Large intestine (tissue), 3 donors: ENCODE measurements at regions not wholly inside any gene's neighbourhood (a gene's known extent, or its start where the extent isn't known, plus 50 kb on each side); places are given as distances from the start of the nearest gene placed in this dataset.

ENCODE experiments used
- DNase-seq, 2 donors: peaks; one replicate each; pipeline versions ENCODE4 v3.0.0 to v3.0.0-alpha.2; 2013
- H3K27ac ChIP-seq: one replicate; pipeline ENCODE4 v1.5.1; 2013; ENCODE audit warnings: low read length
- H3K27me3 ChIP-seq: 2 replicates; pipeline ENCODE4 v1.6.1; 2013; ENCODE audit warnings: low read length; ENCODE audit not compliant: control insufficient read depth, insufficient read depth
- H3K36me3 ChIP-seq: 2 replicates; pipeline ENCODE4 v1.6.1; 2013; ENCODE audit warnings: low read length; ENCODE audit not compliant: control insufficient read depth, insufficient read depth
- H3K4me1 ChIP-seq: one replicate; pipeline ENCODE4 v1.6.1; 2013; ENCODE audit warnings: low read length; ENCODE audit not compliant: control insufficient read depth, insufficient read depth
- H3K4me3 ChIP-seq: one replicate; pipeline ENCODE4 v1.5.1; 2013; ENCODE audit warnings: low read length
- H3K9me3 ChIP-seq: one replicate; pipeline ENCODE4 v1.6.1; 2013; ENCODE audit warnings: mild to moderate bottlenecking, low read depth, low read length, moderate library complexity; ENCODE audit not compliant: control insufficient read depth
- WGBS: methylation state at CpG from one replicate; pipeline ENCODE4 v1.1.5; 2013; ENCODE audit warnings: low lambda C conversion rate; ENCODE audit not compliant: insufficient coverage; 5-methylcytosine and 5-hydroxymethylcytosine counted together

GRCh38 chr6:19478992-19479391 is 358.2 kb upstream of the ID4 start:
- Histone ChIP-seq H3K9me3 (no peaks in the 10 kb centered on the region), H3K4me1 (no peaks in the 10 kb centered on the region), H3K27me3 (no peaks in the 10 kb centered on the region), H3K27ac (no peak overlapping the region), H3K36me3 (no peaks in the 10 kb centered on the region), H3K4me3 (no peak overlapping the region)
- DNase-seq: no peak

- Histone ChIP-seq H3K9me3 (no peaks in the 10 kb centered on the region), H3K36me3 (no peaks in the 10 kb centered on the region), H3K4me3 (no peak overlapping the region), H3K4me1 (no peaks in the 10 kb centered on the region), H3K27ac (no peak overlapping the region), H3K27me3 (no peaks in the 10 kb centered on the region)
- no peak for DNase-seq
Observed at GRCh38 chr6:19479551-19479950, 357.6 kb upstream of the ID4 start.

GRCh38 chr6:19492636-19493405 is 344.3 kb upstream of the ID4 start:
- Histone ChIP-seq H3K4me1 (no peaks in the 10 kb centered on the region), H3K27ac (no peak overlapping the region), H3K4me3 (no peak overlapping the region), H3K9me3 (no peaks in the 10 kb centered on the region), H3K36me3 (no peaks in the 10 kb centered on the region), H3K27me3 (no peaks in the 10 kb centered on the region)
- no CpG with 5 or more reads among the region's 2 CpGs for WGBS
- no peak for DNase-seq

- Histone ChIP-seq H3K27ac (no peak overlapping the region), H3K27me3 (no peaks in the 10 kb centered on the region), H3K4me3 (no peak overlapping the region), H3K9me3 (peaks cover 6% of the 10 kb centered on the region), H3K4me1 (no peaks in the 10 kb centered on the region), H3K36me3 (no peaks in the 10 kb centered on the region)
- WGBS: 86% methylated on average over 3 of the region's 3 CpGs
- DNase-seq: no peak
Observed at GRCh38 chr6:19501737-19502245, 335.4 kb upstream of the ID4 start.

GRCh38 chr6:19502301-19502700 is 334.9 kb upstream of the ID4 start:
- DNase-seq: no peak
- Histone ChIP-seq H3K36me3 (no peaks in the 10 kb centered on the region), H3K4me3 (no peak overlapping the region), H3K4me1 (no peaks in the 10 kb centered on the region), H3K27me3 (no peaks in the 10 kb centered on the region), H3K9me3 (peaks cover 6% of the 10 kb centered on the region), H3K27ac (no peak overlapping the region)
- 77% methylated on average over 2 of the region's 2 CpGs for WGBS

- no peaks in the 10 kb centered on the region for H3K36me3 ChIP-seq
- no peak overlapping the region for H3K27ac ChIP-seq
- H3K9me3 ChIP-seq: peaks cover 5% of the 10 kb centered on the region
- WGBS: no CpG with 5 or more reads among the region's 4 CpGs
- no peak for DNase-seq
- no peaks in the 10 kb centered on the region for H3K27me3 ChIP-seq
- no peaks in the 10 kb centered on the region for H3K4me1 ChIP-seq
- H3K4me3 ChIP-seq: no peak overlapping the region
Observed at GRCh38 chr6:19515939-19516338, 321.2 kb upstream of the ID4 start.

GRCh38 chr6:19519941-19520340 is 317.2 kb upstream of the ID4 start:
- 93% methylated on average over 2 of the region's 2 CpGs for WGBS
- no peaks in the 10 kb centered on the region for H3K27me3 ChIP-seq
- H3K36me3 ChIP-seq: no peaks in the 10 kb centered on the region
- peaks cover 5% of the 10 kb centered on the region for H3K9me3 ChIP-seq
- H3K4me3 ChIP-seq: no peak overlapping the region
- H3K27ac ChIP-seq: no peak overlapping the region
- DNase-seq: no peak
- H3K4me1 ChIP-seq: no peaks in the 10 kb centered on the region

- no peak overlapping the region for H3K27ac ChIP-seq
- no peak for DNase-seq
- no CpG with 5 or more reads among the region's 2 CpGs for WGBS
Observed at GRCh38 chr6:19524366-19525186, 312.6 kb upstream of the ID4 start.

GRCh38 chr6:19525673-19526072 is 311.5 kb upstream of the ID4 start:
- Histone ChIP-seq H3K4me3 (no peak overlapping the region), H3K4me1 (no peaks in the 10 kb centered on the region), H3K9me3 (no peaks in the 10 kb centered on the region), H3K27ac (no peak overlapping the region), H3K27me3 (no peaks in the 10 kb centered on the region), H3K36me3 (no peaks in the 10 kb centered on the region)
- DNase-seq: no peak
- WGBS: 96% methylated on average over 3 of the region's 3 CpGs

More at GRCh38 chr6:19524366-19525186, 312.6 kb upstream of the ID4 start:
- Histone ChIP-seq H3K9me3 (no peaks in the 10 kb centered on the region), H3K27me3 (no peaks in the 10 kb centered on the region), H3K36me3 (no peaks in the 10 kb centered on the region), H3K4me1 (no peaks in the 10 kb centered on the region), H3K4me3 (no peak overlapping the region)

GRCh38 chr6:19530188-19530587 is 307.0 kb upstream of the ID4 start:
- no peak for DNase-seq
- H3K27ac ChIP-seq: no peak overlapping the region
- H3K27me3 ChIP-seq: no peaks in the 10 kb centered on the region
- WGBS: no CpG with 5 or more reads among the region's 1 CpG
- H3K9me3 ChIP-seq: no peaks in the 10 kb centered on the region
- H3K4me3 ChIP-seq: no peak overlapping the region
- H3K4me1 ChIP-seq: no peaks in the 10 kb centered on the region
- no peaks in the 10 kb centered on the region for H3K36me3 ChIP-seq
